Sigmoid colon (tissue), 4 donors: ENCODE measurements at regions not wholly inside any gene's neighbourhood (a gene's known extent, or its start where the extent isn't known, plus 50 kb on each side); places are given as distances from the start of the nearest gene placed in this dataset.

Source experiments
- CTCF ChIP-seq, 4 experiments: fragments of 450-650 bp in 3 of 4; fragments of 200-600 bp in 1 of 4; IDR thresholded peaks; one replicate each; pipeline ENCODE4 v1.5.1; 2016 to 2019; ENCODE audit warnings: antibody characterized with exemption in 4 of 4, mild to moderate bottlenecking in 3 of 4, moderate library complexity in 2 of 4
- POLR2A ChIP-seq, 2 donors: fragments of 450-650 bp; IDR thresholded peaks; one replicate each; pipeline ENCODE4 v1.6.1; 2016; ENCODE audit warnings: antibody characterized with exemption in 2 of 2, mild to moderate bottlenecking in 2 of 2, moderate library complexity in 2 of 2
- POLR2AphosphoS5 ChIP-seq, 4 donors: sonication (generic); formaldehyde crosslinking; IDR thresholded peaks; one replicate each; pipeline ENCODE4 v1.6.1; 2017; ENCODE audit warnings: antibody characterized with exemption in 4 of 4

- TF ChIP-seq CTCF (IDR thresholded peaks at IDR 0.05) = no peak
- TF ChIP-seq POLR2AphosphoS5 (IDR thresholded peaks at IDR 0.05) = no peak
- TF ChIP-seq POLR2A (IDR thresholded peaks at IDR 0.05) = no peak
Observed at GRCh38 chr5:36370073-36370472, 68.4 kb upstream of the RANBP3L start.
